ENCODE measurements at regions not wholly inside any gene's neighbourhood (a gene's known extent, or its start where the extent isn't known, plus 50 kb on each side); places are given as distances from the start of the nearest gene placed in this dataset.
A peak's percentile ranks its signal among the peaks of the same experiment; 100 is the strongest.

GRCh38 chr6:147061252-147061651 is 143.0 kb upstream of the STXBP5 start:
- ATAC-seq (ENCODE audit: insufficient read depth, low FRiP score) (no peak), DNase-seq (no peak)
- no peaks in the 10 kb centered on the region for H3K36me3 ChIP-seq (ENCODE audit: control insufficient read depth in 4 of 4, insufficient read depth in 4 of 4, low read length in 4 of 4)
- no peaks in the 10 kb centered on the region for H3K4me1 ChIP-seq (ENCODE audit: control insufficient read depth in 5 of 5, insufficient read depth in 5 of 5, low read length in 5 of 5)
- H3K27me3 ChIP-seq (ENCODE audit: control insufficient read depth in 3 of 3, insufficient read depth in 3 of 3, low read length in 2 of 3) = no peaks in the 10 kb centered on the region
- no peak overlapping the region for H3K9ac ChIP-seq (ENCODE audit: insufficient read depth in 1 of 2, low read length in 2 of 2)
- no peak overlapping the region for H3K27ac ChIP-seq (ENCODE audit: low read depth in 1 of 2, low read length in 1 of 2)
- TF ChIP-seq, protein P1, sequence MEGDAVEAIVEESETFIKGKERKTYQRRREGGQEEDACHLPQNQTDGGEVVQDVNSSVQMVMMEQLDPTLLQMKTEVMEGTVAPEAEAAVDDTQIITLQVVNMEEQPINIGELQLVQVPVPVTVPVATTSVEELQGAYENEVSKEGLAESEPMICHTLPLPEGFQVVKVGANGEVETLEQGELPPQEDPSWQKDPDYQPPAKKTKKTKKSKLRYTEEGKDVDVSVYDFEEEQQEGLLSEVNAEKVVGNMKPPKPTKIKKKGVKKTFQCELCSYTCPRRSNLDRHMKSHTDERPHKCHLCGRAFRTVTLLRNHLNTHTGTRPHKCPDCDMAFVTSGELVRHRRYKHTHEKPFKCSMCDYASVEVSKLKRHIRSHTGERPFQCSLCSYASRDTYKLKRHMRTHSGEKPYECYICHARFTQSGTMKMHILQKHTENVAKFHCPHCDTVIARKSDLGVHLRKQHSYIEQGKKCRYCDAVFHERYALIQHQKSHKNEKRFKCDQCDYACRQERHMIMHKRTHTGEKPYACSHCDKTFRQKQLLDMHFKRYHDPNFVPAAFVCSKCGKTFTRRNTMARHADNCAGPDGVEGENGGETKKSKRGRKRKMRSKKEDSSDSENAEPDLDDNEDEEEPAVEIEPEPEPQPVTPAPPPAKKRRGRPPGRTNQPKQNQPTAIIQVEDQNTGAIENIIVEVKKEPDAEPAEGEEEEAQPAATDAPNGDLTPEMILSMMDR (IDR thresholded peaks at IDR 0.05; ENCODE audit: control extremely low read depth, extremely low read depth) = no peak
- 85 to 94% methylated on average over 1 of the region's 1 CpG for WGBS, 2 donors
- H3K4me3 ChIP-seq = no peak overlapping the region
- H3K9me3 ChIP-seq (ENCODE audit: control insufficient read depth in 4 of 4, insufficient read depth in 3 of 4, low read length in 3 of 4) = no peaks in the 10 kb centered on the region

DNA sequence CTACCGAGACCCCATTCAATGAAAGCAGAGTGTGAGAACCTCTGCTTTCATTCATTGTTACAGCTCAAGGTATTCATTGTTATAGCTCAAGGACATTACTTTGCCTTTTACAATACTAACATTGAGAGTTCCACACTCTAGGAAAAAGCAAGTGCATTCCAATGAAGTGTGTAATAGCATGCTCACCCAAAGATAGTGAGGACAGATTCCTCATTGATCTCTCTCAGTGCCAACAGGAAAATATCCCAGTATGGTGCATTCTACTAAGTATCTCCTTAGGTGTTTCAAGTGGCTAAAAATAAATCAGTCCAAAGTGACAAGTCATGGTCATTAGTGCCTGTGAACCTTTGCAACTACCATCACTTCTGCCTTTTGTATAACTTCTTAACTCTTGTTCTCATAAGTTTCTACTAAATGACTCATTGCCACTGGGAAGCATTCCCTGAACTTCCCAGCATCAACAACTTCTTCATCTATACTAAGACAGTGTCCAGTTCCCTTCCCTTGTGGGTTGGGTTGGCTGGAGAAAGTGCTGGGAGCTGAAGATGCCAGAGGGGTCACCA is 140.7 kb upstream of the STXBP5 start:
- WGBS, 2 donors = 89 to 94% methylated on average over 1 of the region's 1 CpG
- Histone ChIP-seq H3K27ac (ENCODE audit: low read depth in 1 of 2, low read length in 1 of 2) (no peak overlapping the region), H3K4me1 (ENCODE audit: control insufficient read depth in 5 of 5, insufficient read depth in 5 of 5, low read length in 5 of 5) (no peaks in the 10 kb centered on the region), H3K36me3 (ENCODE audit: control insufficient read depth in 4 of 4, insufficient read depth in 4 of 4, low read length in 4 of 4) (no peaks in the 10 kb centered on the region), H3K27me3 (ENCODE audit: control insufficient read depth in 3 of 3, insufficient read depth in 3 of 3, low read length in 2 of 3) (no peaks in the 10 kb centered on the region), H3K4me3 (no peak overlapping the region), H3K9ac (ENCODE audit: insufficient read depth in 1 of 2, low read length in 2 of 2) (no peak overlapping the region), H3K9me3 (ENCODE audit: control insufficient read depth in 4 of 4, insufficient read depth in 3 of 4, low read length in 3 of 4) (no peaks in the 10 kb centered on the region)
- TF ChIP-seq, protein P1 (IDR thresholded peaks at IDR 0.05; ENCODE audit: control extremely low read depth, extremely low read depth) = no peak
- DNase-seq (no peak), ATAC-seq (ENCODE audit: insufficient read depth, low FRiP score) (peak; percentile 59)

DNA sequence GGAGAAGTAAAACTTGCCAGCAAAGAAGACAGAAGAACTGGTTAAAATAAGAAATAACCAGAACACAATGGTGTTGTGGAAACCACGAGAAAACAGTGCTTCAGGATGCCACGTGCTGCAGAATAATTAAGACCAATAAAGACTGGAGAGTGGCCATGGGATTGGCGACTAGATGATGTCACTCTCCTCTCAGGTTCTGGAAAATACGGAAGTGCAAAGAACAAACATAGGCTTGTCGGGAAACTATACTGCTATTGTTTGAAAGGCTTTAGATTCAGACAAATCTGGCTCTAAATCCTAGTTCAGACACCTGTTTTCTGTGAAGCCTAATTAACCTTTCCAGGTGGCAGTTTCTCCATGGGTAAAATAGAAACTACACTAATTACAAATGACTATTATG is 138.4 kb upstream of the STXBP5 start:
- peaks cover 0 to 2% (median 0%) of the 10 kb centered on the region in 4 donors for H3K9me3 ChIP-seq (ENCODE audit: control insufficient read depth in 4 of 4, insufficient read depth in 3 of 4, low read length in 3 of 4)
- no peaks in the 10 kb centered on the region for H3K27me3 ChIP-seq (ENCODE audit: control insufficient read depth in 3 of 3, insufficient read depth in 3 of 3, low read length in 2 of 3)
- H3K4me1 ChIP-seq (ENCODE audit: control insufficient read depth in 5 of 5, insufficient read depth in 5 of 5, low read length in 5 of 5) = no peaks in the 10 kb centered on the region
- WGBS, 2 donors = 74 to 84% methylated on average over 5 of the region's 5 CpGs
- no peak for DNase-seq
- no peak overlapping the region for H3K4me3 ChIP-seq
- no peaks in the 10 kb centered on the region for H3K36me3 ChIP-seq (ENCODE audit: control insufficient read depth in 4 of 4, insufficient read depth in 4 of 4, low read length in 4 of 4)
- no peak overlapping the region for H3K27ac ChIP-seq (ENCODE audit: low read depth in 1 of 2, low read length in 1 of 2)
- TF ChIP-seq, protein P1 (IDR thresholded peaks at IDR 0.05; ENCODE audit: control extremely low read depth, extremely low read depth) = no peak
- no peak overlapping the region for H3K9ac ChIP-seq (ENCODE audit: insufficient read depth in 1 of 2, low read length in 2 of 2)
- no peak for ATAC-seq (ENCODE audit: insufficient read depth, low FRiP score)

- H3K27me3 ChIP-seq (ENCODE audit: control insufficient read depth in 3 of 3, insufficient read depth in 3 of 3, low read length in 2 of 3) = no peaks in the 10 kb centered on the region
- ATAC-seq (ENCODE audit: insufficient read depth, low FRiP score) = no peak
- no peak overlapping the region for H3K9ac ChIP-seq (ENCODE audit: insufficient read depth in 1 of 2, low read length in 2 of 2)
- H3K4me3 ChIP-seq = no peak overlapping the region
- no peaks in the 10 kb centered on the region for H3K4me1 ChIP-seq (ENCODE audit: control insufficient read depth in 5 of 5, insufficient read depth in 5 of 5, low read length in 5 of 5)
- H3K27ac ChIP-seq (ENCODE audit: low read depth in 1 of 2, low read length in 1 of 2) = no peak overlapping the region
- 94% methylated on average over 5 of the region's 5 CpGs for WGBS, 2 donors
- H3K9me3 ChIP-seq (ENCODE audit: control insufficient read depth in 4 of 4, insufficient read depth in 3 of 4, low read length in 3 of 4) = peaks cover 0 to 2% (median 0%) of the 10 kb centered on the region in 4 donors
- no peaks in the 10 kb centered on the region for H3K36me3 ChIP-seq (ENCODE audit: control insufficient read depth in 4 of 4, insufficient read depth in 4 of 4, low read length in 4 of 4)
- no peak for DNase-seq
- TF ChIP-seq, protein P1 (IDR thresholded peaks at IDR 0.05; ENCODE audit: control extremely low read depth, extremely low read depth) = no peak
Measured at GRCh38 chr6:147067184-147067583, 137.0 kb upstream of the STXBP5 start.

Measured in lung (tissue), 11 donors.